Tibial nerve (tissue), 4 donors: ENCODE measurements at regions not wholly inside any gene's neighbourhood (a gene's known extent, or its start where the extent isn't known, plus 50 kb on each side); places are given as distances from the start of the nearest gene placed in this dataset.

Experiments used
- EP300 ChIP-seq, 2 donors: sonication (generic); formaldehyde crosslinking; IDR thresholded peaks; one replicate each; pipeline ENCODE4 v1.6.1; 2017; ENCODE audit warnings: antibody characterized with exemption in 2 of 2, mild to moderate bottlenecking in 1 of 2
- POLR2A ChIP-seq, 2 donors: fragments of 450-650 bp; IDR thresholded peaks; one replicate each; pipeline ENCODE4 v1.6.1; 2017; ENCODE audit warnings: antibody characterized with exemption in 2 of 2, mild to moderate bottlenecking in 2 of 2, moderate library complexity in 2 of 2
- TF ChIP-seq, protein P1 (sequence below), 5 experiments: fragments of 200-600 bp in 3 of 5; fragments of 450-650 bp in 2 of 5; sonication (generic) in 3 of 5; IDR thresholded peaks; one replicate each; pipeline ENCODE4 v1.5.1; 2016 to 2019; ENCODE audit warnings: antibody characterized with exemption in 5 of 5, mild to moderate bottlenecking in 3 of 5, moderate library complexity in 2 of 5

DNA sequence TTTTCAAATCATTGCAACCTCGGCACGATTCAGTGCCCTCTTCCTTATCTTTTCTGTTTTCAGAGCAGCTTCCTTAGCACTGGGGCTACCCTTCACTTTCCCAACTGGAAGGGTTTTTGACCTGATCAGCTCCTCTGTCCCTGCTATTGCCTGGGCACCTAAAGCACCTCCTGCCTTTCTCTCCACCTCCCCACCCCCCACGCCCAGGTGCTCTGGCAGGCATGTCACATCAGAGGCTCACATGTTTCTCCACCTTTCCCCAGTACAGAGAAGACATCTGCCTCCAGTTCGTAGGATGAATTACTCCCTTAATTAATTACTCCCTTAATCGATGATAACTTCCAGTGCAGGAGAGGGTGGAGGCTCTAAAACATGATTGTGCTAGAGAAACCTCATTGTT, 88.7 kb upstream of the LCLAT1 start:
- TF ChIP-seq EP300 (IDR thresholded peaks at IDR 0.05) (no peak), POLR2A (IDR thresholded peaks at IDR 0.05) (no peak)
- TF ChIP-seq, protein P1, sequence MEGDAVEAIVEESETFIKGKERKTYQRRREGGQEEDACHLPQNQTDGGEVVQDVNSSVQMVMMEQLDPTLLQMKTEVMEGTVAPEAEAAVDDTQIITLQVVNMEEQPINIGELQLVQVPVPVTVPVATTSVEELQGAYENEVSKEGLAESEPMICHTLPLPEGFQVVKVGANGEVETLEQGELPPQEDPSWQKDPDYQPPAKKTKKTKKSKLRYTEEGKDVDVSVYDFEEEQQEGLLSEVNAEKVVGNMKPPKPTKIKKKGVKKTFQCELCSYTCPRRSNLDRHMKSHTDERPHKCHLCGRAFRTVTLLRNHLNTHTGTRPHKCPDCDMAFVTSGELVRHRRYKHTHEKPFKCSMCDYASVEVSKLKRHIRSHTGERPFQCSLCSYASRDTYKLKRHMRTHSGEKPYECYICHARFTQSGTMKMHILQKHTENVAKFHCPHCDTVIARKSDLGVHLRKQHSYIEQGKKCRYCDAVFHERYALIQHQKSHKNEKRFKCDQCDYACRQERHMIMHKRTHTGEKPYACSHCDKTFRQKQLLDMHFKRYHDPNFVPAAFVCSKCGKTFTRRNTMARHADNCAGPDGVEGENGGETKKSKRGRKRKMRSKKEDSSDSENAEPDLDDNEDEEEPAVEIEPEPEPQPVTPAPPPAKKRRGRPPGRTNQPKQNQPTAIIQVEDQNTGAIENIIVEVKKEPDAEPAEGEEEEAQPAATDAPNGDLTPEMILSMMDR (IDR thresholded peaks at IDR 0.05) = no peak
